ENCODE measurements at regions not wholly inside any gene's neighbourhood (a gene's known extent, or its start where the extent isn't known, plus 50 kb on each side); places are given as distances from the start of the nearest gene placed in this dataset.

DNA sequence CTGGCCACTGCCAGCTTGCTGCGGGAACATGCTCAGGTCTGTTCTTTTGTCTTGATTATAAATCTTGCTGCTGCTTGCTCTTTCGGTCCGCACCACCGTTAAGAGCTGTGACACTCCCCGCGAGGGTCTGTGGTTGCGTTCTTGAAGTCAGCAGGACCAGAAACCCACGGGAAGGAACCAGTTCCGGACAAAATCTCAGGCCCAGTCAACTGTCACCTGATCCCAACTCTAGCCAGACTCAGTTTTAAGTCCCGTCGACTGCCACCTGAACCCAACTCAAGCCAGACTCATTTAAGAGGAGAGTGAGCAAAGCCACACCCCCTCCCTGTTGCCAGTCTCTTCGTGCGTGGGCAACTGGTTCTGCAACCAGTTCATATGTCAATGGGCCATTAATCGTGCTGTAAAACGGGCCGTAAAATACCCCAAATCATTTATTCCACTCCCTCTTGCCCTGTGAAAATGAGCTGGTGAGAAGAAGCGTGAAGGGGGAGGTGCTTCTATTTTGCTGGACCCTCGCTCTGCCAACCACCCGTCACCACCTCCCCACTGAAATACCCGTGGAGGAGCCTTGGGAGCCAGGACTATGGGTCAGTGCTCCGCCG lies 224.3 kb downstream of the NDUFA10 start:
- TF ChIP-seq POLR2A (IDR thresholded peaks at IDR 0.05) = no peak
- TF ChIP-seq, protein P1, sequence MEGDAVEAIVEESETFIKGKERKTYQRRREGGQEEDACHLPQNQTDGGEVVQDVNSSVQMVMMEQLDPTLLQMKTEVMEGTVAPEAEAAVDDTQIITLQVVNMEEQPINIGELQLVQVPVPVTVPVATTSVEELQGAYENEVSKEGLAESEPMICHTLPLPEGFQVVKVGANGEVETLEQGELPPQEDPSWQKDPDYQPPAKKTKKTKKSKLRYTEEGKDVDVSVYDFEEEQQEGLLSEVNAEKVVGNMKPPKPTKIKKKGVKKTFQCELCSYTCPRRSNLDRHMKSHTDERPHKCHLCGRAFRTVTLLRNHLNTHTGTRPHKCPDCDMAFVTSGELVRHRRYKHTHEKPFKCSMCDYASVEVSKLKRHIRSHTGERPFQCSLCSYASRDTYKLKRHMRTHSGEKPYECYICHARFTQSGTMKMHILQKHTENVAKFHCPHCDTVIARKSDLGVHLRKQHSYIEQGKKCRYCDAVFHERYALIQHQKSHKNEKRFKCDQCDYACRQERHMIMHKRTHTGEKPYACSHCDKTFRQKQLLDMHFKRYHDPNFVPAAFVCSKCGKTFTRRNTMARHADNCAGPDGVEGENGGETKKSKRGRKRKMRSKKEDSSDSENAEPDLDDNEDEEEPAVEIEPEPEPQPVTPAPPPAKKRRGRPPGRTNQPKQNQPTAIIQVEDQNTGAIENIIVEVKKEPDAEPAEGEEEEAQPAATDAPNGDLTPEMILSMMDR (IDR thresholded peaks at IDR 0.05) = no peak
